H9 (cell line): ENCODE measurements at regions not wholly inside any gene's neighbourhood (a gene's known extent, or its start where the extent isn't known, plus 50 kb on each side); places are given as distances from the start of the nearest gene placed in this dataset.
"Not testable (repeated sequence)": the region's sequence is repeated elsewhere in the genome, so short reads cannot be mapped to it uniquely, and the experiment has no call there.

Experiments used
- DNase-seq: peaks from one replicate; pipeline ENCODE4 v3.0.0-alpha.2; 2017
- H2AFZ ChIP-seq: one replicate; pipeline ENCODE4 v1.6.1; 2013; ENCODE audit warnings: mild to moderate bottlenecking, low read length, control low read depth, moderate library complexity
- H2AK5ac ChIP-seq: 2 replicates; pipeline ENCODE4 v1.6.1; 2013; ENCODE audit warnings: low read length, control low read depth, mixed read lengths; ENCODE audit not compliant: insufficient read length
- H2BK120ac ChIP-seq: one replicate; pipeline ENCODE4 v1.6.1; 2013; ENCODE audit warnings: low read depth, mild to moderate bottlenecking, low read length, control low read depth, inconsistent platforms; ENCODE audit not compliant: poor library complexity, severe bottlenecking
- H2BK12ac ChIP-seq: 2 replicates; pipeline ENCODE4 v1.6.1; 2013; ENCODE audit warnings: low read length, control low read depth, mixed read lengths, low read depth; ENCODE audit not compliant: insufficient read length
- H2BK15ac ChIP-seq: 2 replicates; pipeline ENCODE4 v1.6.1; 2013; ENCODE audit warnings: low read depth, low read length, control low read depth
- H2BK20ac ChIP-seq: one replicate; pipeline ENCODE4 v1.6.1; 2013; ENCODE audit warnings: low read depth, mild to moderate bottlenecking, low read length, control low read depth, inconsistent platforms; ENCODE audit not compliant: poor library complexity, severe bottlenecking
- H2BK5ac ChIP-seq: 2 replicates; pipeline ENCODE4 v1.6.1; 2013; ENCODE audit warnings: low read length, control low read depth, mixed read lengths; ENCODE audit not compliant: insufficient read length
- H3K14ac ChIP-seq: 2 replicates; pipeline ENCODE4 v1.6.1; 2013; ENCODE audit warnings: low read length, control low read depth; ENCODE audit not compliant: insufficient read depth
- H3K18ac ChIP-seq: 2 replicates; pipeline ENCODE4 v1.6.1; 2013; ENCODE audit warnings: low read depth, mild to moderate bottlenecking, mixed read lengths, low read length, control low read depth; ENCODE audit not compliant: insufficient read length
- H3K23ac ChIP-seq: 2 replicates; pipeline ENCODE4 v1.6.1; 2013; ENCODE audit warnings: low read length, control low read depth, mixed read lengths, low read depth; ENCODE audit not compliant: insufficient read length
- H3K23me2 ChIP-seq: 2 replicates; pipeline ENCODE4 v1.6.1; 2013; ENCODE audit warnings: low read depth, mild to moderate bottlenecking, mixed read lengths, low read length, control low read depth; ENCODE audit not compliant: insufficient read length, poor library complexity, severe bottlenecking
- H3K27ac ChIP-seq: 2 replicates; pipeline ENCODE4 v1.5.1; 2013; ENCODE audit warnings: low read length, control low read depth, mixed read lengths, low read depth; ENCODE audit not compliant: insufficient read length
- H3K27me3 ChIP-seq: 2 replicates; pipeline ENCODE4 v1.6.1; 2013; ENCODE audit warnings: low read length, control low read depth, inconsistent platforms; ENCODE audit not compliant: insufficient read depth
- H3K4ac ChIP-seq: 2 replicates; pipeline ENCODE4 v1.6.1; 2013; ENCODE audit warnings: low read depth, mild to moderate bottlenecking, control low read depth, inconsistent platforms, low read length, moderate library complexity
- H3K4me1 ChIP-seq: 2 replicates; pipeline ENCODE4 v1.6.1; 2013; ENCODE audit warnings: low read length, control low read depth, inconsistent platforms; ENCODE audit not compliant: insufficient read depth
- H3K4me2 ChIP-seq: 2 replicates; pipeline ENCODE4 v1.6.1; 2013; ENCODE audit warnings: low read length, control low read depth, mixed read lengths; ENCODE audit not compliant: insufficient read length, insufficient read depth
- H3K56ac ChIP-seq: 2 replicates; pipeline ENCODE4 v1.6.1; 2013; ENCODE audit warnings: low read depth, mild to moderate bottlenecking, mixed read lengths, low read length, control low read depth; ENCODE audit not compliant: insufficient read length
- H3K79me1 ChIP-seq: 2 replicates; pipeline ENCODE4 v1.6.1; 2013; ENCODE audit warnings: low read depth, mild to moderate bottlenecking, moderate library complexity, low read length, control low read depth, inconsistent platforms; ENCODE audit not compliant: insufficient read depth, poor library complexity, severe bottlenecking
- H3K79me2 ChIP-seq: 2 replicates; pipeline ENCODE4 v1.6.1; 2013; ENCODE audit warnings: low read length, control low read depth, inconsistent platforms; ENCODE audit not compliant: insufficient read depth
- H3K9ac ChIP-seq: 2 replicates; pipeline ENCODE4 v1.6.1; 2013; ENCODE audit warnings: low read length, control low read depth, mixed read lengths; ENCODE audit not compliant: insufficient read length; ENCODE audit errors: extremely low read depth
- H3K9me3 ChIP-seq: one replicate; pipeline ENCODE4 v1.6.1; 2013; ENCODE audit warnings: low read depth, low read length, inconsistent platforms; ENCODE audit not compliant: control insufficient read depth
- H3T11ph ChIP-seq: one replicate; pipeline ENCODE4 v1.6.1; 2013; ENCODE audit warnings: mild to moderate bottlenecking, low read length, control low read depth, inconsistent platforms
- H4K20me1 ChIP-seq: one replicate; pipeline ENCODE4 v1.6.1; 2013; ENCODE audit not compliant: control insufficient read depth, insufficient read length, insufficient read depth
- H4K5ac ChIP-seq: 2 replicates; pipeline ENCODE4 v1.6.1; 2013; ENCODE audit warnings: low read depth, mild to moderate bottlenecking, mixed read lengths, low read length, control low read depth; ENCODE audit not compliant: insufficient read length
- H4K8ac ChIP-seq: replicated peaks from 2 replicates; pipeline ENCODE4 v1.6.1; 2013; ENCODE audit warnings: low read length, control low read depth, mixed read lengths, low read depth; ENCODE audit not compliant: insufficient read length
- H4K91ac ChIP-seq: 2 replicates; pipeline ENCODE4 v1.6.1; 2013; ENCODE audit warnings: low read depth, mild to moderate bottlenecking, moderate library complexity, mixed read lengths, low read length, control low read depth; ENCODE audit not compliant: insufficient read length
- H3K27ac Mint-ChIP-seq, 3 experiments: 2 replicates in 2 of 3; 3 replicates in 1 of 3; pipeline ENCODE4 v1.8.0; 2020 to 2021; ENCODE audit warnings: mixed read lengths in 3 of 3, mild to moderate bottlenecking in 1 of 3, moderate library complexity in 1 of 3
- H3K27me3 Mint-ChIP-seq: 2 replicates; pipeline ENCODE4 v1.8.0; 2021; ENCODE audit warnings: low read depth, mild to moderate bottlenecking, moderate library complexity, mixed read lengths
- H3K36me3 Mint-ChIP-seq, 3 experiments: 2 replicates in 2 of 3; 3 replicates in 1 of 3; pipeline ENCODE4 v1.8.0; 2020 to 2021; ENCODE audit warnings: low read depth in 3 of 3, mixed read lengths in 3 of 3; ENCODE audit not compliant: insufficient read depth in 1 of 3
- H3K4me1 Mint-ChIP-seq, 2 experiments: 2 replicates each; pipeline ENCODE4 v1.8.0; 2020; ENCODE audit warnings: mixed read lengths in 2 of 2
- H3K4me3 Mint-ChIP-seq, 2 experiments: 2 replicates in 1 of 2; 3 replicates in 1 of 2; pipeline ENCODE4 v1.8.0; 2020 to 2021; ENCODE audit warnings: mild to moderate bottlenecking in 2 of 2, mixed read lengths in 2 of 2, moderate library complexity in 1 of 2
- H3K9me3 Mint-ChIP-seq, 2 experiments: 2 replicates in 1 of 2; 3 replicates in 1 of 2; pipeline ENCODE4 v1.8.0; 2020; ENCODE audit warnings: mild to moderate bottlenecking in 2 of 2, mixed read lengths in 2 of 2, moderate library complexity in 1 of 2
- WGBS: extraction: QIAGEN DNeasy Blood & Tissue Kit; methylation state at CpG from one replicate; pipeline ENCODE4 v1.1.7; 2013; ENCODE audit warnings: missing lambda C conversion rate, low lambda C conversion rate, mixed read lengths; ENCODE audit not compliant: insufficient read length; ENCODE audit errors: extremely low coverage; 5-methylcytosine and 5-hydroxymethylcytosine counted together

DNA sequence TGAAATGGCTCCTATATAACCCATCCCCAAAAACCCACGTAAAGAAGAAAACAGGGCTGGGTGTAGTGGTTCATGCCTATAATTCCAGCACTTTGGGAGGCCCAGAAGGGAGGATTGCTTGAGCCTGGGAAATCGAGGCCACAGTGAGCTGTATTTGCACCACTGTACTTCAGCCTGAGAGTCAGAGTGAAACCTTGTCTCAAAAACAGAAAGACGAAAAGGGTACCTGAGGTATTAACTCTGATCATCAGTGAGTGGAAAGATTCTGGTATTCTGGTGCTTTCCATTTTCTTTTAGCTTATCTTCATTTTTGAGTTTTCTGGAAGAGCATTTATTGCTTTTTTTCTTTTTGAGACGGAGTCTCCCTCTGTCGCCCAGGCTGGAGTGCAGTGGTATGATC, 110.6 kb upstream of the PRKX start:
- Mint-ChIP-seq H3K36me3 (peaks cover 38 to 63% (median 44%) of the 10 kb centered on the region in 3 experiments), H3K4me1 (peaks cover 11 to 12% of the 10 kb centered on the region in 2 experiments)
- no CpG with 5 or more reads among the region's 5 CpGs for WGBS
- not testable (repeated sequence) for H3K4me2 ChIP-seq, H3K9ac ChIP-seq, H2BK20ac ChIP-seq, H4K91ac ChIP-seq, H3K9me3 Mint-ChIP-seq, H3K27ac Mint-ChIP-seq, H2BK12ac ChIP-seq, H3K18ac ChIP-seq, H3T11ph ChIP-seq, H3K23me2 ChIP-seq, DNase-seq, H4K20me1 ChIP-seq, H3K4me1 ChIP-seq, H3K4ac ChIP-seq, H2BK120ac ChIP-seq, H2BK15ac ChIP-seq, H3K14ac ChIP-seq, H3K4me3 Mint-ChIP-seq, H4K8ac ChIP-seq, H4K5ac ChIP-seq, H3K27me3 ChIP-seq, H3K79me2 ChIP-seq, H3K56ac ChIP-seq, H2AFZ ChIP-seq, H3K27ac ChIP-seq, H3K23ac ChIP-seq, H3K79me1 ChIP-seq, H3K27me3 Mint-ChIP-seq, H3K9me3 ChIP-seq, H2AK5ac ChIP-seq, H2BK5ac ChIP-seq
